ENCODE measurements at regions not wholly inside any gene's neighbourhood (a gene's known extent, or its start where the extent isn't known, plus 50 kb on each side); places are given as distances from the start of the nearest gene placed in this dataset.

DNA sequence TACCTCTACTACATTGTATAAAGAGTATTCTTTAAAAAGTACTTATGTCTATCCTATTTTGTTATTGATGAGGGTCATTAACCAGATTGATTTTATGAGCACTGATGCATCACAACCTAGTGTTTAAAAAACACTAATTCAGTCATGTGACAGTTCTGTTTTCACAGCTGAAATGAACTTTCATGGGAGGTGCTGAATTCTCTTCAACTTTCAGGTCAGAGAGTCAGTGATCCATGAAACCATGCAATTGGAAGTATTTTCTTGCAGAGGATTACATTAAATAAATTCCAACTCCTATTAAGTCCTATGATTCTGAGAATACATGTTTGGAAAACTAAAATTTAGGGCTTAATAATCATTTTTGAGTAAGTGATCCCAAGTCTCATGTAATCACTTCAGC, 889.4 kb downstream of the KCNA4 start:
- H3K4me3 Mint-ChIP-seq (ENCODE audit: unreplicated experiment), result no peak overlapping the region
- H3K9me3 Mint-ChIP-seq (ENCODE audit: unreplicated experiment), result no peaks in the 10 kb centered on the region
- no peak overlapping the region for H3K27ac Mint-ChIP-seq (ENCODE audit: unreplicated experiment)
- no peaks in the 10 kb centered on the region for H3K4me1 Mint-ChIP-seq (ENCODE audit: low read depth, unreplicated experiment)
- TF ChIP-seq, protein P1, sequence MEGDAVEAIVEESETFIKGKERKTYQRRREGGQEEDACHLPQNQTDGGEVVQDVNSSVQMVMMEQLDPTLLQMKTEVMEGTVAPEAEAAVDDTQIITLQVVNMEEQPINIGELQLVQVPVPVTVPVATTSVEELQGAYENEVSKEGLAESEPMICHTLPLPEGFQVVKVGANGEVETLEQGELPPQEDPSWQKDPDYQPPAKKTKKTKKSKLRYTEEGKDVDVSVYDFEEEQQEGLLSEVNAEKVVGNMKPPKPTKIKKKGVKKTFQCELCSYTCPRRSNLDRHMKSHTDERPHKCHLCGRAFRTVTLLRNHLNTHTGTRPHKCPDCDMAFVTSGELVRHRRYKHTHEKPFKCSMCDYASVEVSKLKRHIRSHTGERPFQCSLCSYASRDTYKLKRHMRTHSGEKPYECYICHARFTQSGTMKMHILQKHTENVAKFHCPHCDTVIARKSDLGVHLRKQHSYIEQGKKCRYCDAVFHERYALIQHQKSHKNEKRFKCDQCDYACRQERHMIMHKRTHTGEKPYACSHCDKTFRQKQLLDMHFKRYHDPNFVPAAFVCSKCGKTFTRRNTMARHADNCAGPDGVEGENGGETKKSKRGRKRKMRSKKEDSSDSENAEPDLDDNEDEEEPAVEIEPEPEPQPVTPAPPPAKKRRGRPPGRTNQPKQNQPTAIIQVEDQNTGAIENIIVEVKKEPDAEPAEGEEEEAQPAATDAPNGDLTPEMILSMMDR (IDR thresholded peaks at IDR 0.05; ENCODE audit: insufficient read depth in 1 of 2, low read depth in 1 of 2, low read length in 1 of 2, severe bottlenecking in 1 of 2, unreplicated experiment in 1 of 2), result no peak
- Histone ChIP-seq H3K36me3 (ENCODE audit: control insufficient read depth, insufficient read depth, low read length) (no peaks in the 10 kb centered on the region), H3K9me3 (no peaks in the 10 kb centered on the region), H3K27me3 (replicated peaks; ENCODE audit: control insufficient read depth, insufficient read depth, low read length) (no peaks in the 10 kb centered on the region), H3K4me1 (no peaks in the 10 kb centered on the region), H3K4me3 (ENCODE audit: low read depth, low read length) (no peak overlapping the region)
- BruUV-seq (replicated peaks), result no TSS peak
- no peaks in the 10 kb centered on the region for H3K27me3 Mint-ChIP-seq (ENCODE audit: insufficient read depth, unreplicated experiment)
- POLR2A ChIA-PET, result no interaction called here
- H3K36me3 Mint-ChIP-seq (ENCODE audit: insufficient read depth, unreplicated experiment), result no peaks in the 10 kb centered on the region
- CTCF ChIA-PET, result no interaction called here
- intact Hi-C loops (cut with micrococcal nuclease; ENCODE audit: unreplicated experiment), result no loop called here
- DNase-seq, result no peak

DNA sequence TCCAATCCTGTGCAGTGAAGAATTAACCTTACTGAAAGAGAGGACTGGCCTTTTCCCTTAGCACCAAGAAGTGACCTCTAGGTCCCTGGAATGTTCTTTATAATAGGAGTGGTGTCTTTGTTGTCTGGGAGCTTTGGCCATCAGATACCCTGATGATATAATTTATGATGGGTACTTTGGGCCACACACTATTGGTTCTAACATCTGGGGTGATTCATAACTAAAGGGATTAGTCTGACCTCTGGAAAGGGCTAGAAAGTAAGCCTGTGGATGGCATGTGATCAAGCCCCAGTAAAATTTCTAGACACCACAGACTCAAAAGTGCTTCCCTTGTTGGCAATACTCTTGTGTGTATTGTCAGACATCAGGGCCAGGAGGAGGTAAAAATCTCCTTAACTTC, 891.2 kb downstream of the KCNA4 start:
- Histone ChIP-seq H3K27me3 (replicated peaks; ENCODE audit: control insufficient read depth, insufficient read depth, low read length) (no peaks in the 10 kb centered on the region), H3K4me3 (ENCODE audit: low read depth, low read length) (no peak overlapping the region), H3K36me3 (ENCODE audit: control insufficient read depth, insufficient read depth, low read length) (no peaks in the 10 kb centered on the region), H3K4me1 (no peaks in the 10 kb centered on the region), H3K9me3 (no peaks in the 10 kb centered on the region)
- Mint-ChIP-seq H3K9me3 (ENCODE audit: unreplicated experiment) (no peaks in the 10 kb centered on the region), H3K27ac (ENCODE audit: unreplicated experiment) (no peak overlapping the region), H3K36me3 (ENCODE audit: insufficient read depth, unreplicated experiment) (no peaks in the 10 kb centered on the region), H3K4me1 (ENCODE audit: low read depth, unreplicated experiment) (no peaks in the 10 kb centered on the region), H3K4me3 (ENCODE audit: unreplicated experiment) (no peak overlapping the region), H3K27me3 (ENCODE audit: insufficient read depth, unreplicated experiment) (no peaks in the 10 kb centered on the region)
- CTCF ChIA-PET, result no interaction called here
- BruUV-seq (replicated peaks), result no TSS peak
- TF ChIP-seq, protein P1 (IDR thresholded peaks at IDR 0.05; ENCODE audit: insufficient read depth in 1 of 2, low read depth in 1 of 2, low read length in 1 of 2, severe bottlenecking in 1 of 2, unreplicated experiment in 1 of 2), result no peak
- no peak for DNase-seq
- intact Hi-C loops (cut with micrococcal nuclease; ENCODE audit: unreplicated experiment), result no loop called here
- POLR2A ChIA-PET, result no interaction called here

DNA sequence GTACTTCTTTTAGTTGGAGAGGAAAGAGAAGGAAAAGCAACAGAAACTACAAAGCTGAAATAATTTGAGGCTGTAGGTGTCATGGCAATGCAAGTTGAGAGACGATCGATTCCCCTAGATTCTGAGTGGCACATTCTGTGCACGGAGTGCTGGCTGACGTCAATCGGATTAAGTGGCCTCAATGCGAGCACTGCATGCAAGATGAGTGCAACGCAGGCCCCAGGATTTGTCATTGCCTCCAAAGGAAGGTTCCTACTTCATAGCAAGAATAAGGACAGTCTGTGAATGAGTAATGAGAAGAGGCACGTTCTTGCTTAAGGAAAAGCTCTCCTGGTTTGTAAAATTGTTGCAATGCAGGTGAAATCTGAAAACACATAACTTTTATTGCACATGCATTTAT, 892.4 kb downstream of the KCNA4 start:
- no peaks in the 10 kb centered on the region for H3K36me3 ChIP-seq (ENCODE audit: control insufficient read depth, insufficient read depth, low read length)
- H3K9me3 Mint-ChIP-seq (ENCODE audit: unreplicated experiment), result no peaks in the 10 kb centered on the region
- peaks cover 11% of the 10 kb centered on the region for H3K4me1 Mint-ChIP-seq (ENCODE audit: low read depth, unreplicated experiment)
- no peaks in the 10 kb centered on the region for H3K27me3 ChIP-seq (replicated peaks; ENCODE audit: control insufficient read depth, insufficient read depth, low read length)
- no peak overlapping the region for H3K4me3 Mint-ChIP-seq (ENCODE audit: unreplicated experiment)
- no peaks in the 10 kb centered on the region for H3K36me3 Mint-ChIP-seq (ENCODE audit: insufficient read depth, unreplicated experiment)
- no TSS peak for BruUV-seq (replicated peaks)
- H3K27ac Mint-ChIP-seq (ENCODE audit: unreplicated experiment), result no peak overlapping the region
- no peak overlapping the region for H3K4me3 ChIP-seq (ENCODE audit: low read depth, low read length)
- TF ChIP-seq, protein P1 (IDR thresholded peaks at IDR 0.05; ENCODE audit: insufficient read depth in 1 of 2, low read depth in 1 of 2, low read length in 1 of 2, severe bottlenecking in 1 of 2, unreplicated experiment in 1 of 2), result no peak
- POLR2A ChIA-PET, result no interaction called here
- DNase-seq, result no peak
- no peaks in the 10 kb centered on the region for H3K9me3 ChIP-seq
- peaks cover 8% of the 10 kb centered on the region; the same call in 1 of the 2 replicates for H3K4me1 ChIP-seq
- CTCF ChIA-PET, result no interaction called here
- intact Hi-C loops (cut with micrococcal nuclease; ENCODE audit: unreplicated experiment), result no loop called here
- no peaks in the 10 kb centered on the region for H3K27me3 Mint-ChIP-seq (ENCODE audit: insufficient read depth, unreplicated experiment)

All from Caco-2 (cell line).